GM21717 (cell line): ENCODE measurements at regions not wholly inside any gene's neighbourhood (a gene's known extent, or its start where the extent isn't known, plus 50 kb on each side); places are given as distances from the start of the nearest gene placed in this dataset.
"Not testable (repeated sequence)": the region's sequence is repeated elsewhere in the genome, so short reads cannot be mapped to it uniquely, and the experiment has no call there.

Experiments
- ATAC-seq: cut with Tn5 transposase; IDR thresholded peaks from one replicate; pipeline ENCODE4 v1.9.1; 2021; ENCODE audit warnings: mild to moderate bottlenecking, moderate library complexity; ENCODE audit not compliant: unreplicated experiment

DNA sequence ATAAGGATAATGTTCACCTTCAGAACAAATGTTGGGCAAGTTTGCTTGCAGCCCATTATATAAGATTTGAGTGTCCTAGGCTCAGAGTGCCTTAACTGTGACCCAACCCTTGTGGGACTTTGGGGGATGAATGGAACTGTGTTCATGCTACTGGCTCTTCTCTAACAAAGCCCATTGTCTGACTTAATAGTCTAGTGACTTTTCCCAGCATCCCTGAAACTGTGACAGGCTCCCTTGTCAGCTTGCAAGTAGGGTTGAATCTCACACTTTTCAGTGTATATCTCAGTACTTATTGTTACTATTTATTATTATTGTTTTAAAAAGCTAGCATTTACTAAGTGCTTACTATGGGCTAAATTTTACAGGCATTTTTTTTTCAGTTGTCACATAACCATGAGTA lies 1488.2 kb downstream of the KHDRBS2 start:
- not testable (repeated sequence) for ATAC-seq

- not testable (repeated sequence) for ATAC-seq
Measured at GRCh38 chr6:60789601-60790000, 1496.4 kb downstream of the KHDRBS2 start.

GRCh38 chr6:60782698-60783464 lies 1503.1 kb downstream of the KHDRBS2 start:
- ATAC-seq = not testable (repeated sequence)

GRCh38 chr6:60779591-60779990 lies 1506.4 kb downstream of the KHDRBS2 start:
- not testable (repeated sequence) for ATAC-seq

GRCh38 chr6:60767791-60768499 lies 1518.1 kb downstream of the KHDRBS2 start:
- ATAC-seq = not testable (repeated sequence)

DNA sequence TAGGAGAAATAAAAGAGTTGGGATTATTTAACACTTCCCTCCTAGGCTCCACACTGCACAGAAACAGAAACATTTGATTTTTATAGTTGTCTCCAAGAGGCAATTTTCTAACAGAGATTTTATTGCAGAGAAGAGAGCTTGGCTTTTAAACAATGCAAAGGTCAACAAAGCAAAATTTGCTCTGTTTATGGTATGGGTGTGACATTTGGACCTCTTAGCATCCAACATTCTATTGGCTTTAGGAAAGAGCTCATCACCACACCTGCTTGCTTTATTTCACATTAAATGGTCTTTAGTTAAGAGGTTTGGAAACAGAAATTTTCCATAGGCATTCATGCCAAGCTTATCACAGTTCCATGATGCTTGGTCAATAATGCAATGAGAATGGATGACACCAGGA lies 1520.7 kb downstream of the KHDRBS2 start:
- not testable (repeated sequence) for ATAC-seq

GRCh38 chr6:60763464-60764080 lies 1522.5 kb downstream of the KHDRBS2 start:
- ATAC-seq = not testable (repeated sequence)

- not testable (repeated sequence) for ATAC-seq
Measured at GRCh38 chr6:60760928-60761327, 1525.1 kb downstream of the KHDRBS2 start.

GRCh38 chr6:60759149-60759825 lies 1526.7 kb downstream of the KHDRBS2 start:
- ATAC-seq = not testable (repeated sequence)

DNA sequence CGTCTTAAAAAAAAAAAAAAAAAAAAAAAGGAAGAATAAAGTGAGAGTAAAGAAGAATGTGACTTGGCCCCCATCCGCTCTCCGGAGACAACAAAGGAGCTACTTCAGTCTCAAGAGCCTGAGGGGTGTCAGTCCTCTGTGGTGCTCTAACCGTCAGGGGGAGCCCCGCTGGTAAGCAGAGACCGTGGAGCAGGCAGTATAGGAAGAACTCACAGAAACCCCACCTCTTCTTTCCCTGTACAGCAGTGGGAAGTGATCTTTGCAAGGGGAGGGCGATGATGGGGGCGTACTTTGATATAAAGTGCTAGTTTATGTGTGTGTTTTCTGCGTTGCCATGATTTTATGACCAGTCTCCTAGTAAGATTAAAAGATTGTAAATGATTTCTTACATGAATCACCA lies 1527.3 kb downstream of the KHDRBS2 start:
- ATAC-seq = not testable (repeated sequence)

DNA sequence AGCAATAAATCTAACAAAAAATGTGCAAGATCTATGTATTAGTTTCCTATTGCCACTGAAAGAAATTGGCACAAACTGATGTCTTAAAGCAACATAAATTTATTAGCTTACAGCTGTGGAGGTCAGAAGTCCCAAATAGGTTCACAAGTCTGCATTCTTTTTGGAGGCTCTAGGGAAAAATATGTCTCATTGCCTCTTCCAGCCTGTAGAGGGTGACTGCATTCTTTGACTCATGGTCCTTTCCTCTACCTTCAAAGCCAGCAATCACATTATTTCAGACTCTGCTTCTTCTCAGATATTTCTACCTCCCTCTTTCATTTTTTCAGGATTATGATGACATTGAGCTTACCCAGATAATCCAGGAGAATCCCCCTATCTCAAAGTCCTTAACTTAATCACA lies 1531.1 kb downstream of the KHDRBS2 start:
- no peak for ATAC-seq

- ATAC-seq = not testable (repeated sequence)
Measured at GRCh38 chr6:60750353-60751081, 1535.5 kb downstream of the KHDRBS2 start.

DNA sequence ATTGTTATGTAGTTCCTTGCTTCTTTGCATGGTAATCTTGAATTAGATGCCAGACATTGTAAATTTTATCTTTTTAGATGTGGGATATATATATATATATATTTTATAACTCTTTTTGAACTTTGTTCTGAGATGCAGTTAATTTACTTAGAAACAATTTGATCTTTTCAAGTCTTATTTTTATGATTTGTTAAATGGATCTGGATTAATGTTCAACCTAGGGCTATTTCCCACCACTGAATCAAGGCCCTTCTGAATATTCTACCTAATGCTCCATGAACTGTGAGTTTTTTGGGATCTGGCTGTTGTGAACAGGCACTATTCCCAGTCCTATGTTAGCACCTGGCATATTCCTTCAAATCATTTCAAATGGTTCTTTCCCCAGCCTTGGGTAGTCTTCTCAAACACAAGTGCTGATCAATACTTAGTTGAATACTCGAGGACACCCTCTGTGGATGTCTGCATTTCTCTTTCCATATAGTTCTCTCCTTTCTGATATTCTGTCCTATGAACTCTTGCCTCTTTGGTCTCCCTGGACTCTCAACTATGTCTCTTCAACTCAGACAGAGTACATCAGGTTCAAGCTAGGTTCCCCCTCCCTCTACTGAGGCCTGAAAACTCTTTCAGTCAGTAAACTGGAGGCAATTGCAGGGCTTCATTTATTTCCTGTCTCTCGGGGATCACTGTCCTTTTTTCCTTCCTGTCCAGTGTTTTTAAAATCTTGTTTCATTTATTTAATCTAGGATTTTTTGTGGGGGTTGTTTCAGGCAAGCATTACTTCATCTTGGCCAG lies 1538.1 kb downstream of the KHDRBS2 start:
- not testable (repeated sequence) for ATAC-seq

DNA sequence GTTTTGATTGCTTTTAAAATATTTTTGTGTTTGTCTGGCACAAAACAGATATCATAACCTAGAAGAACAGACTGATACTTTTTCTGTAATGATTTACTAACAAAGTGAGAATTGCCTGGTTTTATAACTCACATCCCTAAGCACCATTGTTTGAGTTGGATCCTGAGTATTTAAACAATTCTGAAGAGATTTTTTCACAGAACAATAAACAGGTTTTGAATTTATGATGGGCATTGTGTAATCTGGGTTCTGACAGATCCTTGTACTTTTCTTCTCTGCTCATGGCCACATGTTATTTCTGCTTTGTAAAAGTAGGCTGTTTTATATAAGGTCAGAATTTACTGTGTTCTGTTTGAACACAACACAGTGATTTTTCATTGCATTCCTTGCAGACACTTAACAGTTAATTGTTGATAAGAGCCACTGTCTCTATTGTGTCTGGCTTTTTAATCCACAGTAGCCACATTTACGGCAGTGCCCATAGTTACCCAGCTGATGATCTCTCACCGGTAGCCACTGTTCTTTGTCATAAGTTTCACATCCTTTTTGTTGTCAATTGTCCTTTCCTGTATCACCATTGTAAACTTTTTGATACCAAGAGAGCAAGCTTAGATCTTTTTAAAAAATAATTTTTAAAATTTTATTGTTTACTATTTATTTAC lies 1548.1 kb downstream of the KHDRBS2 start:
- peak; percentile 58 for ATAC-seq

DNA sequence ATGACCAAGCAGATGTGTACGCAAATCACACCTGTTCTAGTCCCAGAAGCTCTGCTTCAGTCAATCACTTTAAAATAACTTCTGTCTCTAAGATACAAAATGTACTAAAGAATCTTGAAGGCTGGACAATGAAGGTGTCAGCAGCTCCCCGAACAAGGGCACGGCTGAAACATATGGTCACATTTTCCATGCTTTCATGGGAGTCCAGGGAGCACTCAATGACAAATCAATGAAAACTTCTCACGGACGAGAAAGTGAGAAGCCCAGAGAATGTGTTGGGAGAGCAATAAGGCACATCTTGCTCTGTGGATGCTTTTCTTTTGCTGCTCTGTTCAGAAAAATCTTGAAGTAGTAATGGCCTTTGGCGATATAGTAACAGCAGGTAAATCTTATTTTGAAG lies 1548.7 kb downstream of the KHDRBS2 start:
- not testable (repeated sequence) for ATAC-seq

DNA sequence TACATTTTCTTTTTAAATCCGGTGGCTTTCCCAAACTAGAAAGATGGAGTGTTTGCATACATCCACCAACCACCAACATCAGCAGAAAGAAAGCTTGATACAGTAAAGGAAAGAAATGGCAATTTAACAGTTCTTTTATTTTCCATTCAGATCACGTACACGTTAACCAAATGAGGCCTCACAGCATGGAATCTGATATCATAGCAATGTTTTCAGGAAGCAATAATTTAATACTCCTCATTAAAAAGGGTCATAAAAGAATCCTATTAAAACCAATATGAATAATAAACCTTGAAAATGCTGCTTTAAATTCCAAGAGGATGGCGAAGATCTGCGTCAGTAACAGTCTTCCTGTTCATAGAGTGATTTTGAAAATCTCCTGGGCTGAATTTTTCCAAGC lies 1562.1 kb downstream of the KHDRBS2 start:
- not testable (repeated sequence) for ATAC-seq

GRCh38 chr6:60695232-60695631 lies 1590.8 kb downstream of the KHDRBS2 start:
- ATAC-seq = no peak

DNA sequence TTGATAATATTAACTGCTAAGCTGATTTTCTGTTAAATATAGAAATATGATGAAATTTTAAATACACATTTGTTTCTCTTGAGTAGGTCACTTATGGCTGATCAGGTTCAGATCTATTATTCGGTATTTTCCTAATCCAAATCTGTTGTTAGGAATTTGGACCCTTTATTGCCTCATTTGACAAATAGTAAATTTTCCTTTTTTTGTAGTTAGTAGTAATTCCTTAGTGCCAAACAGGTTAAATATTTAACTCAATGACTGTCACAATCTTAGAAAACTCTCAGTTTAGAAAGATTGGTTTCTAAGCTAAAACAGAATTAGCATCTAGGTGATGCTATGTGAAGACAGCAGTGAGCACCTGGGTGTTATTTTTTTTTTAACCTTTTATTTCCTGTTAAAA lies 1598.9 kb downstream of the KHDRBS2 start:
- ATAC-seq = no peak

GRCh38 chr6:60681806-60682205 lies 1604.2 kb downstream of the KHDRBS2 start:
- no peak for ATAC-seq
